ENCODE measurements at regions not wholly inside any gene's neighbourhood (a gene's known extent, or its start where the extent isn't known, plus 50 kb on each side); places are given as distances from the start of the nearest gene placed in this dataset.

GRCh38 chr17:77849239-77849638, 109.3 kb upstream of the TNRC6C start:
- no peak for DNase-seq

GRCh38 chr17:77851921-77852320, 106.6 kb upstream of the TNRC6C start:
- DNase-seq = no peak

GRCh38 chr17:77852731-77853130, 105.8 kb upstream of the TNRC6C start:
- no peak for DNase-seq

- no peak for DNase-seq
Observed at GRCh38 chr17:77853191-77853977, 105.1 kb upstream of the TNRC6C start.

- DNase-seq = no peak
Observed at GRCh38 chr17:77854083-77854758, 104.3 kb upstream of the TNRC6C start.

GRCh38 chr17:77854759-77855745, 103.5 kb upstream of the TNRC6C start:
- no peak for DNase-seq

- DNase-seq = no peak
Observed at GRCh38 chr17:77856551-77857305, 101.8 kb upstream of the TNRC6C start.

GRCh38 chr17:77857306-77857555, 101.3 kb upstream of the TNRC6C start:
- no peak for DNase-seq

- DNase-seq = no peak
Observed at GRCh38 chr17:77857613-77858012, 100.9 kb upstream of the TNRC6C start.

- DNase-seq = no peak
Observed at GRCh38 chr17:77858291-77859034, 100.0 kb upstream of the TNRC6C start.

- DNase-seq = no peak
Observed at GRCh38 chr17:77859035-77859810, 99.3 kb upstream of the TNRC6C start.

- no peak for DNase-seq
Observed at GRCh38 chr17:77861133-77861695, 97.3 kb upstream of the TNRC6C start.

- DNase-seq = no peak
Observed at GRCh38 chr17:77861981-77862645, 96.4 kb upstream of the TNRC6C start.

- DNase-seq = no peak
Observed at GRCh38 chr17:77862890-77863813, 95.4 kb upstream of the TNRC6C start.

GRCh38 chr17:77863814-77864161, 94.7 kb upstream of the TNRC6C start:
- no peak for DNase-seq

GRCh38 chr17:77864234-77865111, 94.0 kb upstream of the TNRC6C start:
- no peak for DNase-seq

GRCh38 chr17:77865112-77865611, 93.3 kb upstream of the TNRC6C start:
- no peak for DNase-seq

- no peak for DNase-seq
Observed at GRCh38 chr17:77865716-77866115, 92.8 kb upstream of the TNRC6C start.
